ENCODE measurements at regions not wholly inside any gene's neighbourhood (a gene's known extent, or its start where the extent isn't known, plus 50 kb on each side); places are given as distances from the start of the nearest gene placed in this dataset.

GRCh38 chr7:88548399-88548798 is 211.1 kb upstream of the ZNF804B start:
- TF ChIP-seq CTCF (conservative IDR thresholded peaks at IDR 0.05) = no peak
- H3K27ac ChIP-seq = no peak overlapping the region

- TF ChIP-seq CTCF (conservative IDR thresholded peaks at IDR 0.05) = peak; percentile 68
- no peak overlapping the region for H3K27ac ChIP-seq
These were observed 212.7 kb upstream of the ZNF804B start for GRCh38 chr7:88546808-88547207.

GRCh38 chr7:88545663-88546062 is 213.8 kb upstream of the ZNF804B start:
- no peak overlapping the region for H3K27ac ChIP-seq
- TF ChIP-seq CTCF (conservative IDR thresholded peaks at IDR 0.05) = no peak

GRCh38 chr7:88540012-88540411 is 219.5 kb upstream of the ZNF804B start:
- TF ChIP-seq CTCF (conservative IDR thresholded peaks at IDR 0.05) = no peak
- no peak overlapping the region for H3K27ac ChIP-seq

- no peak overlapping the region for H3K27ac ChIP-seq
- TF ChIP-seq CTCF (conservative IDR thresholded peaks at IDR 0.05) = no peak
These were observed 220.0 kb upstream of the ZNF804B start for GRCh38 chr7:88539518-88539917.

GRCh38 chr7:88523645-88524044 is 217.0 kb upstream of the STEAP4 start:
- TF ChIP-seq CTCF (conservative IDR thresholded peaks at IDR 0.05) = no peak
- no peak overlapping the region for H3K27ac ChIP-seq

GRCh38 chr7:88522771-88523293 is 216.1 kb upstream of the STEAP4 start:
- no peak for TF ChIP-seq CTCF (conservative IDR thresholded peaks at IDR 0.05)
- no peak overlapping the region for H3K27ac ChIP-seq
